ENCODE measurements at regions not wholly inside any gene's neighbourhood (a gene's known extent, or its start where the extent isn't known, plus 50 kb on each side); places are given as distances from the start of the nearest gene placed in this dataset.

- intact Hi-C loops (cut with micrococcal nuclease) = no loop called here
- Mint-ChIP-seq H3K9me3 (no peaks in the 10 kb centered on the region), H3K27ac (no peak overlapping the region)
These were observed 75.3 kb upstream of the MGAT4C start for GRCh38 chr12:86331457-86331856.

GRCh38 chr12:86331012-86331411 lies 74.8 kb upstream of the MGAT4C start:
- H3K9me3 ChIP-seq (replicated peaks in 1 of 2; ENCODE audit: control insufficient read depth in 1 of 2, insufficient read depth in 1 of 2, low read length in 2 of 2) = no peaks in the 10 kb centered on the region
- no peaks in the 10 kb centered on the region for H4K20me1 ChIP-seq (ENCODE audit: insufficient read depth, low read length)
- no peak overlapping the region for H3K27ac ChIP-seq (ENCODE audit: low read depth in 1 of 2, low read length in 2 of 2)
- H2AFZ ChIP-seq (ENCODE audit: insufficient read depth, low read depth, low read length, poor library complexity, severe bottlenecking) = no peak overlapping the region
- H3K79me2 ChIP-seq (ENCODE audit: insufficient read depth, low read length) = no peaks in the 10 kb centered on the region
- no peaks in the 10 kb centered on the region for H3K36me3 Mint-ChIP-seq
- TF ChIP-seq CTCF (IDR thresholded peaks at IDR 0.05) = no peak
- H3K27me3 ChIP-seq (ENCODE audit: control insufficient read depth in 2 of 2, insufficient read depth in 2 of 2, low read length in 2 of 2) = no peaks in the 10 kb centered on the region
- peaks cover 0 to 1% (median 0%) of the 10 kb centered on the region in 3 donors for H3K27me3 Mint-ChIP-seq (ENCODE audit: low read depth in 3 of 3)
- intact Hi-C loops (cut with micrococcal nuclease) = no loop called here
- no peak overlapping the region for H3K9ac ChIP-seq (ENCODE audit: insufficient read depth, low read length, poor library complexity, severe bottlenecking)
- no peaks in the 10 kb centered on the region for H3K4me1 Mint-ChIP-seq
- 92% methylated on average over 1 of the region's 4 CpGs for WGBS (ENCODE audit: insufficient coverage)
- H3K4me3 ChIP-seq (replicated peaks in 1 of 3; ENCODE audit: low read depth in 2 of 3, low read length in 3 of 3) = no peak overlapping the region
- H3K4me1 ChIP-seq (ENCODE audit: control insufficient read depth in 1 of 2, insufficient read depth in 2 of 2, low read length in 2 of 2) = no peaks in the 10 kb centered on the region
- no peak overlapping the region for H3K4me3 Mint-ChIP-seq
- no peak overlapping the region for H3K4me2 ChIP-seq (replicated peaks; ENCODE audit: extremely low read depth, low read length, poor library complexity, severe bottlenecking)
- no peak for DNase-seq
- H3K9me3 Mint-ChIP-seq = no peaks in the 10 kb centered on the region
- H3K27ac Mint-ChIP-seq = no peak overlapping the region
- H3K36me3 ChIP-seq (replicated peaks in 1 of 2; ENCODE audit: control insufficient read depth in 1 of 2, insufficient read depth in 2 of 2, low read length in 2 of 2) = no peaks in the 10 kb centered on the region

More at GRCh38 chr12:86331457-86331856, 75.3 kb upstream of the MGAT4C start:
- WGBS (ENCODE audit: insufficient coverage) = no CpG with 5 or more reads among the region's 2 CpGs
- Histone ChIP-seq H3K36me3 (replicated peaks in 1 of 2; ENCODE audit: control insufficient read depth in 1 of 2, insufficient read depth in 2 of 2, low read length in 2 of 2) (no peaks in the 10 kb centered on the region), H3K9ac (ENCODE audit: insufficient read depth, low read length, poor library complexity, severe bottlenecking) (no peak overlapping the region), H2AFZ (ENCODE audit: insufficient read depth, low read depth, low read length, poor library complexity, severe bottlenecking) (no peak overlapping the region), H3K4me1 (ENCODE audit: control insufficient read depth in 1 of 2, insufficient read depth in 2 of 2, low read length in 2 of 2) (no peaks in the 10 kb centered on the region), H3K27me3 (ENCODE audit: control insufficient read depth in 2 of 2, insufficient read depth in 2 of 2, low read length in 2 of 2) (no peaks in the 10 kb centered on the region), H3K79me2 (ENCODE audit: insufficient read depth, low read length) (no peaks in the 10 kb centered on the region), H3K27ac (ENCODE audit: low read depth in 1 of 2, low read length in 2 of 2) (no peak overlapping the region), H4K20me1 (ENCODE audit: insufficient read depth, low read length) (no peaks in the 10 kb centered on the region), H3K4me2 (replicated peaks; ENCODE audit: extremely low read depth, low read length, poor library complexity, severe bottlenecking) (no peak overlapping the region), H3K9me3 (replicated peaks in 1 of 2; ENCODE audit: control insufficient read depth in 1 of 2, insufficient read depth in 1 of 2, low read length in 2 of 2) (no peaks in the 10 kb centered on the region), H3K4me3 (replicated peaks in 1 of 3; ENCODE audit: low read depth in 2 of 3, low read length in 3 of 3) (no peak overlapping the region)
- no peak for TF ChIP-seq CTCF (IDR thresholded peaks at IDR 0.05)
- no peaks in the 10 kb centered on the region for H3K4me1 Mint-ChIP-seq
- H3K36me3 Mint-ChIP-seq = no peaks in the 10 kb centered on the region
- H3K4me3 Mint-ChIP-seq = no peak overlapping the region
- no peak for DNase-seq
- H3K27me3 Mint-ChIP-seq (ENCODE audit: low read depth in 3 of 3) = peaks cover 0 to 1% (median 0%) of the 10 kb centered on the region in 3 donors

Measured in CD14-positive monocyte (primary cell).